Esophagus muscularis mucosa (tissue), 4 donors: ENCODE measurements at regions not wholly inside any gene's neighbourhood (a gene's known extent, or its start where the extent isn't known, plus 50 kb on each side); places are given as distances from the start of the nearest gene placed in this dataset.
"Not testable (repeated sequence)": the region's sequence is repeated elsewhere in the genome, so short reads cannot be mapped to it uniquely, and the experiment has no call there.

ENCODE experiments used
- DNase-seq: peaks from one replicate; pipeline ENCODE4 v3.0.0-alpha.2; 2017; ENCODE audit errors: extremely low spot score
- H3K27ac ChIP-seq, 4 donors: fragments of 200-600 bp; sonication (generic); replicated peaks in 1 of 4; 1 replicate in 3 of 4; 2 replicates in 1 of 4; pipeline ENCODE4 v1.5.1; 2016 to 2019; ENCODE audit warnings: mild to moderate bottlenecking in 1 of 4
- H3K27me3 ChIP-seq, 4 donors: fragments of 200-600 bp; sonication (generic); one replicate each; pipeline versions ENCODE4 v1.5.1 to v1.6.0; 2016 to 2019
- H3K36me3 ChIP-seq, 4 donors: fragments of 200-600 bp; sonication (generic); one replicate each; pipeline ENCODE4 v1.5.1; 2016 to 2019
- H3K4me1 ChIP-seq, 4 donors: fragments of 200-600 bp; sonication (generic); one replicate each; pipeline ENCODE4 v1.5.1; 2016 to 2019
- H3K4me3 ChIP-seq, 4 donors: fragments of 200-600 bp; sonication (generic); 1 replicate in 2 of 4; 2 replicates in 2 of 4; pipeline ENCODE4 v1.5.1; 2016 to 2019; ENCODE audit warnings: mild to moderate bottlenecking in 4 of 4, moderate library complexity in 1 of 4
- H3K9me3 ChIP-seq, 4 donors: fragments of 200-600 bp; sonication (generic); 1 replicate in 3 of 4; 2 replicates in 1 of 4; pipeline ENCODE4 v1.5.1; 2016 to 2019
- WGBS: methylation state at CpG from one replicate; pipeline ENCODE4 v1.1.5; 2018; 5-methylcytosine and 5-hydroxymethylcytosine counted together
- intact Hi-C: fragments of 100-400 bp; cut with DNase I; formaldehyde crosslinking; loops from one replicate; pipeline ENCODE4 v1.15.1; 2023

DNA sequence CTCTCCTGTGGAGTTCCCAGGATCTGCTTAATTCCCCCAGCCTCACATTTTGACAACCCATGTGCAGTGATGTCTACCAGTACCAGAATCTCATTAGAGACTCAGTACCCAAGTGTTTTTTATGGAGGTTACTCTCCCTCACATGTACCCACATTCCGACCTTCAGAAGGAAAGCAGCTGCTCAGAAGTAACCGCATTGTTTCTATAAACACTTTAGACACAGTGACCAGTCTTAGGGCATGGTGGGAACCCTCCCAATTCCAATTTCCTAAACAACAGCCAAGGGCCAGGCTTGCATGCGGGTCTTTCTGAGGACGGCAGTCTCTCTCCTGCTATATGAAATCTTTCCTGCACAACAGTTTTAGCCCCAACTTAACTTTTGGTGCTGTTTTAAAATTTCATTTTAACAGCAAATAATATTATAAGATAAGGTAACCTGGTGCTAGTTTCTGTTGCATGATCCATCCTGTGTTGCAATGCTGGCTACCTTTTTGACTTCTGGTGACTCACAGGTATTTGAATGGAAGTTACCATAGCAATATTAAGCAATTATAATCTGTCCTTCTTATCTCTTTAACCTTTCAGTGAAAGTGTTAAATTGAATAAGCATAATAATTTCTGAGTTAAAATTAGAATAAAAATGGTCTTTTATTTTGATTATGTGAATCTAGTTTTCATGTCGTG is 98.3 kb upstream of the THOC3 start:
- H3K4me1 ChIP-seq, intact Hi-C loops, H3K27me3 ChIP-seq, H3K4me3 ChIP-seq, H3K9me3 ChIP-seq, H3K27ac ChIP-seq, H3K36me3 ChIP-seq, DNase-seq: not testable (repeated sequence)
- WGBS, result 59% methylated on average over 3 of the region's 5 CpGs

DNA sequence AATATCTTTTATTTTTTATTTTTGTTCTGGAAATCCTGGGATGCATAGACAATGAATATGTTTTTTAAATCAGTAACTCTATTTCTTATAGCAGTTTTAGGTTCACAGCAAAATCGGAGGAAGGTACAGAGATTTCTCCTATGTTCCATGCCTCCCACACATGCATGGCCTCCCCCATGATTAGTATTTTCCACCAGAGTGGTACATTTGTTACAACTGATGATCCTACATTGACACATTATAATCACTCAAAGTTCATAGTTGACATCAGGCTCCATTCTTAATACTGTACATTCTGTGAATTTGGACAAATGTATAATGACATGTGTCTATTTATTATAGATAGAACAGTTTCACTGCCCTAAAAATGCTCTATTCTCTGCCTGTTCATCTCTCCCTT is 99.0 kb upstream of the THOC3 start:
- H3K4me1 ChIP-seq, H3K27me3 ChIP-seq, intact Hi-C loops, H3K4me3 ChIP-seq, H3K9me3 ChIP-seq, H3K27ac ChIP-seq, DNase-seq, H3K36me3 ChIP-seq: not testable (repeated sequence)
- WGBS, result 100% methylated on average over 1 of the region's 1 CpG

DNA sequence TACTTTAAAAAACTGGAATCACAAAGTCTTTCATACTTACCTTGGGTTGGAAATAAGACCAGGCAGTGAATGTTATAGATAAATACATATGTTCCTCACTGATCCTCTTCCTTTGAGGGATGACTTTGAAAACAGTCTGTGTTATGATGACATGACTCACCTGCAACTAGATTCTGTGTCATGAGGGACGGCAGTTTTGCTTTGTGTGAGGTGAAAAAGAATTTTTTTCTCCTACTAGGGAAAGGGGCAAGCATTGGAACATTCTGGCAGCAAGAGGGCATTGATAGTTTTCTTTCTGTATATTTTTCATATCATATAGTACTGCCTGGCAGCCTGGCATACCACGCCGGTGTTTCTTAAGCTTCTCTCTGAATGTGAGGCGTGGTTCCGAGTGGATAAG is 99.8 kb upstream of the THOC3 start:
- DNase-seq, H3K4me3 ChIP-seq, H3K9me3 ChIP-seq, H3K27ac ChIP-seq, H3K27me3 ChIP-seq, H3K36me3 ChIP-seq, H3K4me1 ChIP-seq, intact Hi-C loops: not testable (repeated sequence)
- 87% methylated on average over 5 of the region's 5 CpGs for WGBS

DNA sequence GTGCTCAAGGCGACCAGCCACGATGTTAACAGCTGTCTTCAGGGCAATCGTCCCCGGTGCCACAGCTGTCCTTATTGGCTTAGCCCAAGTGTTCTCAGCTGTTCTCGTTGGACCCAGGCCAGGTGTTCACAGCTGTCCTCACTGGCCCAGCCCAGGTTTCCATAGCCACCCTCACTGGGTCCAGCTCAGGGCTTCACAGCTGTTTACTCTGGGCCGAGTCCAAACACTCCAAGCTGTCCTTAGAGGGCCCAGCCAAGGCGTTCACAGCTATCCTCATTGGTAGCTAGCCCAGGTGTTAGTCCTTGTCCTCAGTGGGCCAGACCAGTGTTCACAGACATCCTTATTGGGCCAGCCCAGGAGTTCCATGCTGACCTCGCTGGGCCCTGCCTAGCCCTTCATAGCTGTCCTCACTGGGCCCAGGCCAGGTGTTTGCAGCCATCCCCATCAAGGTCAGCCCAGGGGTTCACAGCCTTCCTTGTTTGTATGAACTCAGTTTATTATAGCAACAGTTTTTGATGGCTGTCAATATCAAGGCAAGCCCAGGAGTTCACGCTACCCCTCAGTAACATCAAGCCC is 106.0 kb upstream of the THOC3 start:
- H3K4me1 ChIP-seq, H3K27ac ChIP-seq, H3K4me3 ChIP-seq, DNase-seq, intact Hi-C loops, H3K9me3 ChIP-seq, H3K36me3 ChIP-seq, H3K27me3 ChIP-seq: not testable (repeated sequence)
- 79% methylated on average over 3 of the region's 9 CpGs for WGBS

DNA sequence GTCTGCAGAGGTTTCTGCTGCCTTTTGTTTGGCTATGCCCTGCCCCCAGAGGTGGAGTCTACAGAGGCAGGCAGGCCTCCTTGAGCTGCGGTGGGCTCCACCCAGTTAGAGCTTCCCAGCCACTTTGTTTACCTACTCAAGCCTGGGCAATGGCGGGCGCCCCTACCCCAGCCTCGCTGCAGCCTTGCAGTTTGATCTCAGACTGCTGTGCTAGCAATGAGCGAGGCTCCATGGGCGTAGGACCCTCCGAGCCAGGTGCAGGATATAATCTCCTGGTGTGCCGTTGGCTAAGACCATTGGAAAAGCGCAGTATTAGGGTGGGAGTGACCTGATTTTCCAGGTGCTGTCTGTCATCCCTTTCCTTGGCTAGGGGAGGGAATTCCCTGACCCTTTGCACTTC is 115.6 kb upstream of the THOC3 start:
- intact Hi-C loops, result not testable (repeated sequence)
- WGBS, result 100% methylated on average over 2 of the region's 9 CpGs

DNA sequence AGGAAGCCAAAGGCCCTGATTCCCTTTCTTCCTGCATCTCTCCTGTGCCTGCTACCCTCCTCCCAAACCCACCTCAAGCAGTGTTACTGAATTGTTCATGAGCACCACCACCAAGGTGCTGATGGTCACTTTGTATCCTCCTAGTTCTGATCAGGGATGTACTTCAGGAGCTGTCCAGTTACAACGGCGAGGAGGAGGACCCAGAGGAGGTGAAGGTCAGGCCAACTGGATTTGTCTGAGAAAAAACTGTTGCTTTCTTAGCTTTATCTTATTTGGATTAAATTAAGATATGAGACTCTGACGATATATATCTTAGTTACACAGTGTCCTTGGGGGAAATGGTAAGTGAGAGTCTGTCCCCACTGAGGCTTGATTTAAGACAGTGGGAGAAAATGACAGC is 135.0 kb upstream of the THOC3 start:
- H3K27ac ChIP-seq, intact Hi-C loops, DNase-seq, H3K4me3 ChIP-seq, H3K9me3 ChIP-seq, H3K27me3 ChIP-seq, H3K4me1 ChIP-seq, H3K36me3 ChIP-seq: not testable (repeated sequence)
- WGBS, result 61% methylated on average over 3 of the region's 3 CpGs

More for the DNA sequence above, 115.6 kb upstream of the THOC3 start:
- not testable (repeated sequence) for H3K36me3 ChIP-seq, H3K9me3 ChIP-seq, H3K4me3 ChIP-seq, H3K27ac ChIP-seq, H3K4me1 ChIP-seq, H3K27me3 ChIP-seq, DNase-seq

DNA sequence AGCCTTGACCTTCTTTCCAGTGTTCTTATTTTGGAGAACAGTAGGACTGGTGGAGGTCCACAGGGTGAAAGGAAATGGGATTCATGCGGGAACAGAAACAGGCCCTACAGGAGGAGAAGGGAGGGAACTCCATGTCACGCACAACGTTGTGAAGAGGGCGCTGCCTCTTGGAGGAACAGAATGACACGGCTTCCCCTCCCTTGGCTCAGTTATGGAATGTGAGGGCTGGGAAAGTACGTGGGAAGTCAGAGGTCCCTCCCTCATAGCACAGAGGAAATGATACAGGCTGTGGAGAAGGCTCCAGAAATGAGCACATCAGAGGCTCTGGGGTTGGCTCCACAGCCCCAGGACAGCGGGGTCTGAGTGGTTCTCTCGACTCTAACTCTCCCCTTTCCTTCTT is 125.3 kb upstream of the SIMC1 start:
- intact Hi-C loops, H3K4me3 ChIP-seq, H3K4me1 ChIP-seq, H3K27me3 ChIP-seq, DNase-seq, H3K36me3 ChIP-seq, H3K9me3 ChIP-seq, H3K27ac ChIP-seq: not testable (repeated sequence)
- no CpG with 5 or more reads among the region's 8 CpGs for WGBS

DNA sequence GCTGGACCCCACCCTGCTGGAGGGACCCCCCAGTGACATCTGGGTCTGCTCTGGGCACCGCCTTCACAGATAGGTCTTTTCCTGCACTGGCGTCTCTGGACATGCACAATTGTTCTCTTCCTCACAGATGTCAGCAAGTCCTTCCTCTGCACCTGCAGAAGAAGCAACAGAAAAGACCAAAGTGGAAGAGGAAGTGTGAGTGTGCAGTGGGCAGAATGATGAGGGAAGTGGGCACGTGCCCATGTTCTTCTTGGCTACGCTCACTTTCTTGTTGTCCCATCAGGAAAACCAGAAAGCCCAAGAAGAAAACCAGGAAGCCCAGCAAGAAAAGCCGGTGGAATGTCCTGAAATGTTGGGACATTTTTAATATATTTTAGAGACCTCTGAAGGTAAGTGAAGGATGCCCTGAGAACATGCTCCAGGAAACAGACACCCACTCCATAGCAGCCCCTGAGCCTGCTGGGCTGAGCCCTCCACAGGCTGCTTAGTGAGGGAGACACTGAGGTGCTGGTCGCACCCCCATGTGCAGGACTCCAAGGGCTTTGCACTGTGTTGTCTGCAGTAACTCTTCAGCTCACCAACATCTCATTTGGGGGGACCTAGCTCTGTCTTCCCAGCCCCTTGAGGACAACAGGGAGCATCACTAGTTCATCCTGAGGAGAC is 124.4 kb upstream of the SIMC1 start:
- H3K4me3 ChIP-seq, intact Hi-C loops, H3K9me3 ChIP-seq, H3K36me3 ChIP-seq, H3K4me1 ChIP-seq, H3K27ac ChIP-seq, H3K27me3 ChIP-seq, DNase-seq: not testable (repeated sequence)
- WGBS, result no CpG with 5 or more reads among the region's 6 CpGs

DNA sequence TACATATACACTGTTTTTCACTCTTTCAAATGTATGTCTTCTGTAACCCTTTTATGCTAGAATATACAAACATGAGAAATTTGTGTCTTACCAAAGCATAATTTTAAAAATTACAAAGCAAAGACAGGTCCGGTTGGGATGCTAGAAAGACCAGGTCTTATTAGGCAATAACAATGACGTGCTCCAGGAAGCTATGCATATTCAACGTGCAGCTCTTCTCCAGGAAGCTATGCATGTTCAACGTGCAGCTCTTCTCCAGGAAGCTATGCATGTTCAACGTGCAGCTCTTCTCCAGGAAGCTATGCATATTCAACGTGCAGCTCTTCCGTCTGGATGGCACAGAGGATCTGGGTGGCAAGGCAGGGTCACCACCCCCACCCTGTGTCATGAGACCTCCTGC is 123.4 kb upstream of the SIMC1 start:
- H3K9me3 ChIP-seq, H3K27me3 ChIP-seq, H3K27ac ChIP-seq, intact Hi-C loops, H3K36me3 ChIP-seq, H3K4me3 ChIP-seq, H3K4me1 ChIP-seq, DNase-seq: not testable (repeated sequence)
- WGBS, result 88% methylated on average over 4 of the region's 7 CpGs

DNA sequence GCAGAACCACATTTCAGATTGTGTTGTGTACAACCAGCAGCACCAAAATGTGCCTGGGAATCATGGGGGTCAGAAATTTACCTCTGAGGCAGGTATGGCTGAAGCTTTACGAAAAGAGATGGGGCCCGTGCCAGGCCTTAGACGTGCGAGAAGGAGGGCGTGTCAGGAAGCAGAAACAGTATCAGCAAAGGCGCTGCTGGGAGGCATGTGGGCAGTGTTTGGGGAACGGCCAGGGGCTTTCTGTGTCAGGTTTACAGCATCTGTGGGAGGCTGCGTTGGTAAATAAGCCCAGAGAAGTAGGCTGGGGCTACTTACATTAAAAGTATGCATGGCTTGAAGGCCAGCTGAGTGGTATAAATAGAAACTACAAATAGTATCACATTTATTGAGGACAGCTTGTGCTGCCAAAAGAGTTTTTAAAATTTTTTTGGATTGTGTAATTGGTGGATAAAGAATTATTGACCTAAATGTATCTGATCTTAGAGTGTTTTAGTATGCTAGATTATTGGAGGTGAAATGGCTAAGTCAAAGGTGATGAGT is 120.5 kb upstream of the SIMC1 start:
- H3K36me3 ChIP-seq, H3K4me1 ChIP-seq, DNase-seq, H3K27me3 ChIP-seq, H3K4me3 ChIP-seq, intact Hi-C loops, H3K9me3 ChIP-seq, H3K27ac ChIP-seq: not testable (repeated sequence)
- 60% methylated on average over 3 of the region's 8 CpGs for WGBS

DNA sequence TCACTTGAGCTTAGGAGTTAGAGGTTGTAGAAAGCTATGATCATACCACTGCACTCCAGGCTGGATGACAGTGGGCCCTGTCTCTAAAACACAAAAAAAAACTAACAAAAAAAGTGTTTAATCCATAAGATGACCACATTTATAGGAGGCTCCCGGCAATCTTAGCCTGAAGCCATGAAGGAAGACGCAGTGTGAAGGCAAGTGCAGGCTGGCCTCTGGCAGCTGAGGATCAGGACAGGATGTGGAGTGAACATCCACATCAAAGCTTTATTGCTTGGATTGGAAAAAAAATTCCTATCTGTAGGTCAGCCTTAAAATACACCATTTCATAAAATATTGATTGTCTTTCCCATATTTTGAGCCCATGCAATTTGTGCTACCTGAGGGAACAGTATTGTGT is 115.9 kb upstream of the SIMC1 start:
- intact Hi-C loops, H3K4me1 ChIP-seq, H3K27ac ChIP-seq, H3K4me3 ChIP-seq, H3K27me3 ChIP-seq, H3K36me3 ChIP-seq, DNase-seq, H3K9me3 ChIP-seq: not testable (repeated sequence)
- WGBS, result 75% methylated on average over 2 of the region's 2 CpGs

DNA sequence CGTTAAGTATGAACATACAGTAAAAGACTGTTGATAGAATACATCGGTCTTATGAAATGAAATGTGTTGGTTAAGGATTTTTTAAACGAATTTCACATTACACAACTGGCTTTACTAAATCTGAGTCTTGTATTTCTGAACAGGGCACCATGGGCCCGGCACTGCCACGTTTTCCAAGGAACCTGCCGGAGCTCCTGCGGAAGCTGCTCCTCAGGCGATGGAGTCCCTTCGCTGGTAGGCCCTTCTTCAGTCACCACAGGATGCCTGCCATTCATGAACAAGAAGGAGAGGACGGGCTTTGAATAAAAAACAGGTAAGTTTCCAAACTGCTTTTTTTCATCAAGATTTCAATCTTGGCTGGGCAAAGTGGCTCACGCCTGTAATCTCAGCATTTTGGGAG is 114.1 kb upstream of the SIMC1 start:
- H3K36me3 ChIP-seq, H3K27ac ChIP-seq, H3K27me3 ChIP-seq, intact Hi-C loops, H3K9me3 ChIP-seq, H3K4me3 ChIP-seq, H3K4me1 ChIP-seq: not testable (repeated sequence)
- WGBS, result 97% methylated on average over 11 of the region's 11 CpGs
- peak; percentile 55 for DNase-seq
